HT1080 (cell line): ENCODE measurements at regions not wholly inside any gene's neighbourhood (a gene's known extent, or its start where the extent isn't known, plus 50 kb on each side); places are given as distances from the start of the nearest gene placed in this dataset.

Experiments
- DNase-seq: peaks from one replicate; pipeline ENCODE4 v3.0.0-alpha.2; 2015; ENCODE audit warnings: low read depth

DNA sequence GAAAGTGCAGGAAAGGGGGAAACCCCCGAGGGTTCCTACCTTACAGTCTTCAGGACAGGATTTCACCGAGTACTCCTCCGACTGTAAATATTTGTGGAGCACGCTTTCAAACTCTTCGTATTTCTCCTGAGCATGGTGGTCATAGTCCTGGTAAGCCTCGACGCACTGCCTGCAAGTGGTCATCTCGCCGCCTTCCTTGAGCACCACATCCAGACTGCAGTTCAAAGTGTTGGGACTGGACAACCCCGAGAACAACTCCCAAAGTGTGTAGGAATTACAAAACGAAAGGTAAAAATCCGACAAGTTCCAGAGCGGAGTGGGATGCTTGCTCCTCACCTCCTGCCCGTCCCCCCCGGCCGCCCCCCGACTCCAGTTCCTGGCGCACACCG, 349.7 kb downstream of the LIG4 start:
- DNase-seq, result no peak

GRCh38 chr13:107865318-107865575, 350.1 kb downstream of the LIG4 start:
- no peak for DNase-seq

GRCh38 chr13:107864543-107865317, 350.6 kb downstream of the LIG4 start:
- peak; percentile 42 for DNase-seq

- DNase-seq, result no peak
These were observed 355.1 kb downstream of the LIG4 start for GRCh38 chr13:107860284-107860683.

GRCh38 chr13:107854880-107855279, 360.5 kb downstream of the LIG4 start:
- no peak for DNase-seq

DNA sequence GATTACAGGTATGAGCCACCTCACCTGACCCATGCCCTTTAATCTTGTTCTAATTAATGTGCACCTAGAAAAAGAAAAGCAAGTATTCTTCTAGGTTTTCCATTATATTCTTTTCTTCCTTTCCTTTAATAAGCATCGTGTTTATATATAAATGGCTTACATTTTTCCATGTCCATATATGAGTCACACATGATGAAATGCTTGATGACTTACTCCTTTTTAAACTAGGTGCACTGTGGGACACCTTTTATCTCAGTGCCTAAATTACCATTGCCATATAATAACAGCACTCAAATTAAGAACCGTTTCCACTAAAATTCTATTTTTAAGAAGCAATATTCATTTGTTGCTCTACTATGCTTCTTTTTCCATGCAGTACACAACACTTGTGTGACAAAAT, 363.3 kb downstream of the LIG4 start:
- DNase-seq, result no peak

GRCh38 chr13:107851670-107852069, 363.7 kb downstream of the LIG4 start:
- DNase-seq, result no peak

- no peak for DNase-seq
These were observed 367.9 kb downstream of the LIG4 start for GRCh38 chr13:107847406-107847805.

DNA sequence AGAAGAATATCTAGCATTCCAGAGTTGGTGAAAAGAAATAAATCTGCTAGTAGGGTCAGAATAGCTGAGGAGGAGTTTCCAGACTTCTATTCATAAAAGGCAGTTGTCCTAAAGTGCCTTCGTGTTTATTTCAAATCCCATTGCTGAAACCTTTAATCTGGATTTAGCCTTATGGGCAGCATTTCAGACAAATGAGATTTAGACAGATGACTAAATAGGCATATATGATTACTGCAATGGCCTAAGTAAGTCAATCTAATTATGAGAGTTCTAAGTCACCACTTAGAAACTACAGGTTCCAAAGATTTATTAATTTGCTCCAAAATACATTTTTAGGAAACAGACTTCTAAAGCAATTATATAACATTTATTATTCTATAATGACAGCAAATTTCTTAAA, 368.7 kb downstream of the LIG4 start:
- DNase-seq, result no peak

GRCh38 chr13:107845911-107846310, 369.4 kb downstream of the LIG4 start:
- no peak for DNase-seq

DNA sequence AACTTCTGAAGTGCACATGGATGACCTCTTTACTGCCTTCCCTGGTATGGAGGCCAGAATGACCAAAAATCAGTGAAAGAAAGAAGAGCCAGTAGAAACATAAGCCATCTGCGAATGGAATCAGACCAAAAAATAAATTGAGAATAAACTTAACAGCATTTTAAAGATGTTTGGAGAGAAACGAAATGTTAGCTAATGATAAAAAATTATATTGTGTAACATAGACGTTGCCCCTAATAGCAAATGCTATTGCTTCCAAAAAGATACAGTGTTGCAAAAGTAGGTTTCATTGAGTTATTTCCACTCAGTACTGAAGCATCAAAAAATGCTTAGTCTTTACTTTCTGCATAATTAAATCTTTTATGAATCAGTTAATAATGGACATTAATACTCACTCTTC, 371.7 kb downstream of the LIG4 start:
- no peak for DNase-seq

DNA sequence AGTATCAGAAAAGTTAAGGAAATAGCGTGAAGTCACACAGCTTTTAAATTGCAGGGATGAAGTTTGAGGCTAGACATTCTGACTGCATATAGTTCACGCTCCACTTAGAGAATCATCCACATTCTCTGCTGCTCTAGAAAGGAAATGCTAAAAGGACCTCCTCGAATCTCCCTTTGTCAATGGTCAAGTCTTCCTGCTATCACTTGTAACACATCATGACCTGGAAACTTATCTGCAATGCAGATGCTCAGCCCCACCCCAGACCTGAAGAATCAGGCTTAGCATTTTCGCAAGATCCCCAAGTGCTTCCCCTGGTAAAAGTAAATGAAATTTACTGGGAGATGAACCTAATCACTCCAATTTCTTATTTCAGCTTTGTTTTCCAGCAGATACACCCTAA, 372.1 kb downstream of the LIG4 start:
- no peak for DNase-seq

GRCh38 chr13:107842562-107843180, 372.7 kb downstream of the LIG4 start:
- DNase-seq, result peak; percentile 77

- DNase-seq, result no peak
These were observed 376.7 kb downstream of the LIG4 start for GRCh38 chr13:107838588-107839161.

- DNase-seq, result no peak
These were observed 378.7 kb downstream of the LIG4 start for GRCh38 chr13:107836685-107837084.

DNA sequence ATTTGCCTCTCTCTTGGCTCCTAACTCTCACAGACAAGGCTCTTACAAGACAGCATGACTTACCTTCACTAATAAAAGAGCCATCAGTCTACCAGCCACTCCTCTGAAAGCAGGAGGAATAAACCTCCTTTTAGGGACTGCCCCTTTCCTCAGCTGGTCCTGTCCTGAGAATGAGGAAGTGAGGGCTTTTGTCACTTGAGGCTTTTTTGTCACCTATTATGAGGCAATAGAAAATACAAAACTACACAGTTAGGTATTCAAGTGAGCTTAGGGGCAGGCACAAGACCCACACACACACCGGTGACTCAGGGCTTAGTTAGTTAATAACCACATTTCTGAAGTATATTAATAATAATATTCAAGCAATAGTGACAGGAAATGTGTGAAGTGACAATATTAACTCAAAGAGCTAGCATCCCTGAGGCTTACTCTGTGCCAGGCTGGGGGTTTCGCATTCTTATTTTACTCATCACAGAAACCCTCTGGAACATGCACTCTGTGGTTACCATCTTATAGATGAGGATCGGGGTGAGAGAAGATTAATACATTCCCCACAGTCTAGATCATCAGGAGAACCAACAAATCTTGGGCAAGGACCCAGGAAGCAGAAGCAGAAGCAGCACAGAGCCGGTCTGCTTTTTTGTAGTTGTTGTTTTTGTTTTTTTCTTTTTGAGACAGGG, 379.9 kb downstream of the LIG4 start:
- DNase-seq, result peak; percentile 84

GRCh38 chr13:107834717-107835116, 380.6 kb downstream of the LIG4 start:
- peak; percentile 63 for DNase-seq

GRCh38 chr13:107834281-107834680, 381.1 kb downstream of the LIG4 start:
- peak; percentile 32 for DNase-seq

DNA sequence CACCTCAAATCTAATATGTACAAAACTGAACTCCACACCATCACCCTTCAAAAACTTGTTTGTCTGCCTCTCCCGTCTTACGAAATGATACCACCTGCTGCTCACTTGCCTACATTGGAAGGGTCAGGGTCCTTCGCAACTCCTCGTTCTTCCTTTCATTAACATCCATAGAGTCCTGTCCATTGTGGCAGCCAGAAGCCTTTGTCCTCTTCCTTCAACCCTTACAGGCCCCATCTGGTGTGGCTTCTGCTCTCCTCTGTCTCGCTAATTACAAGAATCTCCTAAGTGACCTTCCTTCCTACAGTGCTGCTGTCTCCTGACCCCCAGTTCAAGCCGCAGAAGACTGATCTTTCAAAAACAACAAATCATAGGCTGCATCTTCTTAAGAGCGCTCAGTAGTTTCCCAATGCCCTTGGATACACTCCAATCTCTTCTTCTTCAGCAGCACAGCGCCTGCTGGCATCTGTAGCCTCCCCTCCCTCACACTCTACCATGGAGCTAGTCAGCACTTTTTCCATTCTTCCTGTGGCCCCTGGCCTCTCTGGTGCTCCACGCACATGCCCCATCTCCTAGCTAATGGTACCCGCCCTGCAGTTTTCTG, 382.7 kb downstream of the LIG4 start:
- no peak for DNase-seq

GRCh38 chr13:107830804-107831203, 384.5 kb downstream of the LIG4 start:
- DNase-seq, result no peak

DNA sequence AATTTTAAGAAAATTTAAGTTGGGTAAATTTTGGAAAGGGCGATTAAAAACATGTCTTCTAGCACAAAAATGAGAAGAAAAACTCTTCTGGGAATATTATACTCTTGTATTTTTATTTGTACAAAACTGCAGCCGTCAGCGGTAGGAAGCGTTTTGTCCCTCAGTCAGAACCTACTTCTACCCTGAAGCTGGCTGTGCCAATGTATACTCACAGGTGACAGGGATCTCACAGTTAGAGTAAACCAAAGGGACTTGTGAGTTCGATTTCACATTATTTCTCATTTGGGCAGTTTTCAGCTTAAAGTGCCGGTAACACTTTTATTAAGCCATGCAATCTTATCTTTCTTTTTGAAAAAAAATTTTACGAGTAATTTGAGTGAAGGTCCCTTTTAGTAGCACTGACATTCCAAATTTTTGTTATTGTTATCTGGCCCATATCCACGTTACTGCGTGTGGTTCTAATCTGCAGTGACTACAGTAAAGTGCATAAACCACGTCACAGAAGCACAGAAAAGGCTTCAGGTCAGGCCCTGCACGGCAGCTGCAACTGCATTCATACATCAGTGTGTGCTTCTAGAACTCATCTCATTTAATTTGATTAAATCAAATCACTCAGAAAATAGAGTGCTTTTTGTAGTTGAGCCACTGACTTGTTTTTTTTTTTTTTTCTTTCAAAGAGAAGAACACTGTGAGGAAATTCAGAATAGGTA, 387.3 kb downstream of the LIG4 start:
- DNase-seq, result no peak

GRCh38 chr13:107824635-107825034, 390.7 kb downstream of the LIG4 start:
- no peak for DNase-seq
